Putamen (tissue), 1 donor: ENCODE measurements at regions not wholly inside any gene's neighbourhood (a gene's known extent, or its start where the extent isn't known, plus 50 kb on each side); places are given as distances from the start of the nearest gene placed in this dataset.

ENCODE experiments used
- DNase-seq: peaks from one replicate; pipeline ENCODE4 v3.0.0-alpha.2; 2016; ENCODE audit warnings: low spot score

DNA sequence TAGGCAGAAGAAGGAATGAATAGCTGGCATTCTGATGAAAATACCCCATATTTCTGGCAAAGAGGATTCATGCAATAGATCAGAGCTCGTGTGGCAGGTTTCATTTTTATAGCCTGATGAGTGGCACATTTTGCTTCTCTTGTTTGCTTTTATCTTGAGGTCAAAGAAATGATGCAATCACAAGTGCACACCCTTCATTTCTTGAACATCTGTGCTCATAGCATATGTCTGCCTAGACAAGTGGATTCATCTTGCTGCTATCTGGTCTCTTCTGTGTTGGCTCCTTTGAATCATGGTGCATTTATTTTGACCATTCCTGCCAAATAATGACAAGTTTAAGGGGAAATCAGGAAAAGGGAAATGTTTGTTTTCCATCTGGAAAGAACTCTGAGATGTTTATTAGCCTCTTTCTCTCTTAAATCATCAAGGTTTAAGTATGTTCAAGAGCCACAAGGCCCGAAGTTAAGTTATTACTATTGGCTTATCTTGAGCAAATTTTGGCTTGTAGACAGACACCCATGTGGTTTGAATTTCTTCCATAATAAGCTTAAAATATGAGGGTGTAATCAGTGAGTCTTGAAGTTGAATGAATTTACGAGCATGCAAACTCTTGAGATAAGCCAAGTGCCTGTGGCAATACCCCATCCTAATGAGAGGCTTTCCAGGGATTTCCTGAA is 59.3 kb upstream of the HS3ST1 start:
- no peak for DNase-seq

DNA sequence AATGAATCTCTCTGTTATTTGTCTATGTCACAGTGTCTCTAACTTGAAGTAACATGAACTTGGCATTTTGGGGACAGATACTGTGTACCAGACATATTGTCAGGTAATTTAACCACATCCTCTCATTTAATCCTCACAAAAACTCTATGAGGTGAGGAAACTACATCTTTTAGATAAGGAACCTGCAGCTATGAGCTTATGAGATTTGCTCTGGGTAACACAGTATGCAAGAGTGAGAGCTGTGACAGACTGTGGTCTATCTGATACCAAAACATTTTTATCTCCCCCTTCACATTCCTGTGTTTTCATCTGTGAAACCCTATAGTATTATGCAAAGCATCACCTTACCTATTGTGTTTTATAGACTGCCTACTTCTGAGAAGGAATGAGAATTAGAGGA is 58.4 kb upstream of the HS3ST1 start:
- no peak for DNase-seq

DNA sequence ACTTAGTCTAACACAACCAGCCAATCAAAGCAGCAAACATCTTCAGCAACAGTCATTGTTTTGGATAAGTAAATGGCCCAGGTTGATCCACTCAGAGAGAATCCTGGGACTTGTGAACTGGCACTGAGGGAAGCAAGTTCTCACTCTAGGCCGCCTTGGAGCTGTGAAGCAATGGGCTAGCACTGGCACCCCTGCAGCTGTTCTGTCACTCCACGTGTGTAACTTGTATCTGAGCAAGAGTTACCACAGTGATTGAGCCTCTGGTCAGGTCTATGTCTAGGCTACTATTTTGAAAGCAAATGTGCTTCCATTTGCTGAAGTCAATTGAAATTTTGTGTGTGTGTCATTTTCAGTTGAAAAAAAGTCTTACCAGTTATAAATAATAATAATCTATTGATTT is 57.2 kb upstream of the HS3ST1 start:
- DNase-seq, result no peak

DNA sequence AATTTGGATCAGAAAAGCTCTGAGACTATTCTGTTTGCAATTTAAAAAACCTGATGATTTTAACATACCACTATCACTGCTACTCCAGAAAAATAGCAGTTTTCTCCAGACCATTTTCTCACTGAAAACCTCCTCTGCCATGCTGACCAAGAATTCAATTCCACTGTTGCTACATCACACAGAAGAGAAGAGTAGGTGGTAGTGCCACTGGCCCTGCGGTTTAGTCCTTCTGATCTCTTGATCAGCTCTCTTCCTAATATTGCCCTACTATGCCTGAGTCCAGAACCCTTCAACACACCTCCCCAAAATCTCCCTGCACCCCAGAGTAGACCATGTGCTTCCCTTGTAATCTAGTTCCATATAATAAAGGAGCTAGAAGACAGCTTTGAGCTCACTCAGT is 55.8 kb upstream of the HS3ST1 start:
- no peak for DNase-seq

DNA sequence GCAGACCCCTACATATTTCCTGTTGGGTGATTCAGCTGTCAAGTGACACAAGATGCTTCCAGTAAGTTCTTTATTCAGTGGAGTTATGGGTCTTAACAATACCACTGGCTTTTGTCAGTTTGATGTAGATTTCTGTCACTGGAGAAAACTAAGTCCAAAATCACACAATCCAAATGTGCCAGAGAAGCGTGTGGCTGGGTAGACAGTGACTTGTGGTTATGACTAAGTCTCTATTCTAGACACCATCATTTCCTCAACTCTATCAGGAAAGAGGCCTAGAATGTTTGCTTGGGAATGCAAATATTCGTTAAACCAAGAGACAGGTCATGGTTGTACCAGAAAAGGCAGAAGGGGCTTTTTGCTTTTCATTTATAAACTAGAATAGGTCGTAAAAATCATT is 54.4 kb upstream of the HS3ST1 start:
- no peak for DNase-seq

DNA sequence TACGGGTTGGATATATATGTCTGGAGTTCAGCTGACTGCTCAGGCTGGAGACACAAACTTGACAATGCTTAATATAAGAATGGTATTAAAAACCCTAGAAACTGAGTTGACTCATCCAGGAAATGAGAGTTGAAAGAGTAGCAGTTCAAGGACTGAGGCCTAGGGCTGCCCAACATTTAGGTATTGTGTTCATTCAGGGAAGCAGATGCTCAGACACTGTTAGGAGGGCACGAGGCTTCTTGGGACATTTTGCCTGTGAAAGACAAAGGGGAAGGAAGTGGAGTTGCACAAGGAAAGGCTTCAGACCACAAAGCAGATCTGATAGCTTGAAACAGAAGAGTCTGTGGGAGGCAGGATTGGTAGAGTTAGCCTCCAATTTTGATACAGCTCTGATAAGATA is 52.0 kb upstream of the HS3ST1 start:
- peak; percentile 42 for DNase-seq
